ENCODE measurements at regions not wholly inside any gene's neighbourhood (a gene's known extent, or its start where the extent isn't known, plus 50 kb on each side); places are given as distances from the start of the nearest gene placed in this dataset.

GRCh38 chr2:16477648-16478047, 188.0 kb downstream of the CYRIA start:
- Histone ChIP-seq H3K4me1 (ENCODE audit: insufficient read depth, low read length) (no peaks in the 10 kb centered on the region), H3K27ac (ENCODE audit: low read depth, low read length) (no peak overlapping the region), H3K4me3 (ENCODE audit: low read length) (no peak overlapping the region), H3K36me3 (ENCODE audit: insufficient read depth, low read length) (no peaks in the 10 kb centered on the region), H3K9ac (ENCODE audit: low read depth, low read length) (no peak overlapping the region), H3K9me3 (ENCODE audit: insufficient read depth, low read depth, low read length) (no peaks in the 10 kb centered on the region), H3K27me3 (ENCODE audit: insufficient read depth, low read length) (no peaks in the 10 kb centered on the region)

GRCh38 chr2:16476866-16477265, 188.8 kb downstream of the CYRIA start:
- no peaks in the 10 kb centered on the region for H3K9me3 ChIP-seq (ENCODE audit: insufficient read depth, low read depth, low read length)
- H3K4me3 ChIP-seq (ENCODE audit: low read length): no peak overlapping the region
- no peaks in the 10 kb centered on the region for H3K27me3 ChIP-seq (ENCODE audit: insufficient read depth, low read length)
- no peak overlapping the region for H3K27ac ChIP-seq (ENCODE audit: low read depth, low read length)
- WGBS: no CpG with 5 or more reads among the region's 2 CpGs
- no peaks in the 10 kb centered on the region for H3K36me3 ChIP-seq (ENCODE audit: insufficient read depth, low read length)
- no peaks in the 10 kb centered on the region for H3K4me1 ChIP-seq (ENCODE audit: insufficient read depth, low read length)
- H3K9ac ChIP-seq (ENCODE audit: low read depth, low read length): no peak overlapping the region

GRCh38 chr2:16475986-16476567, 189.6 kb downstream of the CYRIA start:
- H3K9me3 ChIP-seq (ENCODE audit: insufficient read depth, low read depth, low read length): no peaks in the 10 kb centered on the region
- no peak overlapping the region for H3K9ac ChIP-seq (ENCODE audit: low read depth, low read length)
- no peak overlapping the region for H3K27ac ChIP-seq (ENCODE audit: low read depth, low read length)
- no peak overlapping the region for H3K4me3 ChIP-seq (ENCODE audit: low read length)
- no peaks in the 10 kb centered on the region for H3K4me1 ChIP-seq (ENCODE audit: insufficient read depth, low read length)
- no peaks in the 10 kb centered on the region for H3K27me3 ChIP-seq (ENCODE audit: insufficient read depth, low read length)
- WGBS: 100% methylated on average over 1 of the region's 1 CpG
- no peaks in the 10 kb centered on the region for H3K36me3 ChIP-seq (ENCODE audit: insufficient read depth, low read length)

- no peak overlapping the region for H3K27ac ChIP-seq (ENCODE audit: low read depth, low read length)
- no peaks in the 10 kb centered on the region for H3K36me3 ChIP-seq (ENCODE audit: insufficient read depth, low read length)
Measured at GRCh38 chr2:16475586-16475985, 190.0 kb downstream of the CYRIA start.

GRCh38 chr2:16473575-16473974, 192.1 kb downstream of the CYRIA start:
- WGBS: 89% methylated on average over 1 of the region's 1 CpG
- Histone ChIP-seq H3K9me3 (ENCODE audit: insufficient read depth, low read depth, low read length) (no peaks in the 10 kb centered on the region), H3K4me3 (ENCODE audit: low read length) (no peak overlapping the region), H3K27ac (ENCODE audit: low read depth, low read length) (no peak overlapping the region), H3K36me3 (ENCODE audit: insufficient read depth, low read length) (no peaks in the 10 kb centered on the region), H3K27me3 (ENCODE audit: insufficient read depth, low read length) (no peaks in the 10 kb centered on the region), H3K9ac (ENCODE audit: low read depth, low read length) (no peak overlapping the region), H3K4me1 (ENCODE audit: insufficient read depth, low read length) (no peaks in the 10 kb centered on the region)

More at GRCh38 chr2:16475586-16475985, 190.0 kb downstream of the CYRIA start:
- H3K4me1 ChIP-seq (ENCODE audit: insufficient read depth, low read length): no peaks in the 10 kb centered on the region
- H3K27me3 ChIP-seq (ENCODE audit: insufficient read depth, low read length): no peaks in the 10 kb centered on the region
- H3K9me3 ChIP-seq (ENCODE audit: insufficient read depth, low read depth, low read length): no peaks in the 10 kb centered on the region
- 88% methylated on average over 4 of the region's 4 CpGs for WGBS
- H3K4me3 ChIP-seq (ENCODE audit: low read length): no peak overlapping the region
- H3K9ac ChIP-seq (ENCODE audit: low read depth, low read length): no peak overlapping the region

- H3K27ac ChIP-seq (ENCODE audit: low read depth, low read length): no peak overlapping the region
- no peaks in the 10 kb centered on the region for H3K4me1 ChIP-seq (ENCODE audit: insufficient read depth, low read length)
- no peak overlapping the region for H3K4me3 ChIP-seq (ENCODE audit: low read length)
- no peaks in the 10 kb centered on the region for H3K9me3 ChIP-seq (ENCODE audit: insufficient read depth, low read depth, low read length)
- H3K27me3 ChIP-seq (ENCODE audit: insufficient read depth, low read length): no peaks in the 10 kb centered on the region
- 100% methylated on average over 2 of the region's 2 CpGs for WGBS
- no peak overlapping the region for H3K9ac ChIP-seq (ENCODE audit: low read depth, low read length)
- H3K36me3 ChIP-seq (ENCODE audit: insufficient read depth, low read length): no peaks in the 10 kb centered on the region
Measured at GRCh38 chr2:16470936-16471490, 194.6 kb downstream of the CYRIA start.

GRCh38 chr2:16466821-16467151, 198.8 kb downstream of the CYRIA start:
- Histone ChIP-seq H3K9ac (ENCODE audit: low read depth, low read length) (no peak overlapping the region), H3K4me1 (ENCODE audit: insufficient read depth, low read length) (peaks cover 4% of the 10 kb centered on the region; the same call in 1 of the 2 replicates), H3K36me3 (ENCODE audit: insufficient read depth, low read length) (no peaks in the 10 kb centered on the region), H3K27ac (ENCODE audit: low read depth, low read length) (no peak overlapping the region), H3K27me3 (ENCODE audit: insufficient read depth, low read length) (no peaks in the 10 kb centered on the region), H3K9me3 (ENCODE audit: insufficient read depth, low read depth, low read length) (no peaks in the 10 kb centered on the region), H3K4me3 (ENCODE audit: low read length) (no peak overlapping the region)
- 87% methylated on average over 2 of the region's 2 CpGs for WGBS

- Histone ChIP-seq H3K9ac (ENCODE audit: low read depth, low read length) (no peak overlapping the region), H3K27ac (ENCODE audit: low read depth, low read length) (no peak overlapping the region), H3K9me3 (ENCODE audit: insufficient read depth, low read depth, low read length) (no peaks in the 10 kb centered on the region), H3K27me3 (ENCODE audit: insufficient read depth, low read length) (no peaks in the 10 kb centered on the region), H3K4me1 (ENCODE audit: insufficient read depth, low read length) (peaks cover 4% of the 10 kb centered on the region; the same call in 1 of the 2 replicates), H3K4me3 (ENCODE audit: low read length) (no peak overlapping the region), H3K36me3 (ENCODE audit: insufficient read depth, low read length) (no peaks in the 10 kb centered on the region)
- 97% methylated on average over 6 of the region's 8 CpGs for WGBS
Measured at GRCh38 chr2:16466133-16466820, 199.4 kb downstream of the CYRIA start.

- no peak overlapping the region for H3K9ac ChIP-seq (ENCODE audit: low read depth, low read length)
- H3K9me3 ChIP-seq (ENCODE audit: insufficient read depth, low read depth, low read length): no peaks in the 10 kb centered on the region
- no peaks in the 10 kb centered on the region for H3K36me3 ChIP-seq (ENCODE audit: insufficient read depth, low read length)
- H3K4me3 ChIP-seq (ENCODE audit: low read length): no peak overlapping the region
- no peaks in the 10 kb centered on the region for H3K27me3 ChIP-seq (ENCODE audit: insufficient read depth, low read length)
- H3K27ac ChIP-seq (ENCODE audit: low read depth, low read length): no peak overlapping the region
- 88% methylated on average over 3 of the region's 3 CpGs for WGBS
- H3K4me1 ChIP-seq (ENCODE audit: insufficient read depth, low read length): peaks cover 4% of the 10 kb centered on the region; the same call in 1 of the 2 replicates
Measured at GRCh38 chr2:16464641-16465040, 201.0 kb downstream of the CYRIA start.

GRCh38 chr2:16462958-16463357, 202.7 kb downstream of the CYRIA start:
- Histone ChIP-seq H3K4me1 (ENCODE audit: insufficient read depth, low read length) (peaks cover 4% of the 10 kb centered on the region; the same call in 1 of the 2 replicates), H3K9me3 (ENCODE audit: insufficient read depth, low read depth, low read length) (no peaks in the 10 kb centered on the region; the same call in 1 of the 2 replicates), H3K36me3 (ENCODE audit: insufficient read depth, low read length) (no peaks in the 10 kb centered on the region), H3K27me3 (ENCODE audit: insufficient read depth, low read length) (no peaks in the 10 kb centered on the region), H3K4me3 (ENCODE audit: low read length) (no peak overlapping the region), H3K9ac (ENCODE audit: low read depth, low read length) (no peak overlapping the region), H3K27ac (ENCODE audit: low read depth, low read length) (no peak overlapping the region)
- WGBS: 94% methylated on average over 5 of the region's 5 CpGs

- no peak overlapping the region for H3K9ac ChIP-seq (ENCODE audit: low read depth, low read length)
- no peaks in the 10 kb centered on the region; the same call in 1 of the 2 replicates for H3K9me3 ChIP-seq (ENCODE audit: insufficient read depth, low read depth, low read length)
- no peak overlapping the region for H3K4me3 ChIP-seq (ENCODE audit: low read length)
- no peaks in the 10 kb centered on the region for H3K27me3 ChIP-seq (ENCODE audit: insufficient read depth, low read length)
- 93% methylated on average over 3 of the region's 4 CpGs for WGBS
- H3K36me3 ChIP-seq (ENCODE audit: insufficient read depth, low read length): no peaks in the 10 kb centered on the region
- H3K4me1 ChIP-seq (ENCODE audit: insufficient read depth, low read length): peaks cover 4% of the 10 kb centered on the region; the same call in 1 of the 2 replicates
- no peak overlapping the region for H3K27ac ChIP-seq (ENCODE audit: low read depth, low read length)
Measured at GRCh38 chr2:16461672-16462071, 204.0 kb downstream of the CYRIA start.
